ENCODE measurements at regions not wholly inside any gene's neighbourhood (a gene's known extent, or its start where the extent isn't known, plus 50 kb on each side); places are given as distances from the start of the nearest gene placed in this dataset.
"Not testable (repeated sequence)": the region's sequence is repeated elsewhere in the genome, so short reads cannot be mapped to it uniquely, and the experiment has no call there.

DNA sequence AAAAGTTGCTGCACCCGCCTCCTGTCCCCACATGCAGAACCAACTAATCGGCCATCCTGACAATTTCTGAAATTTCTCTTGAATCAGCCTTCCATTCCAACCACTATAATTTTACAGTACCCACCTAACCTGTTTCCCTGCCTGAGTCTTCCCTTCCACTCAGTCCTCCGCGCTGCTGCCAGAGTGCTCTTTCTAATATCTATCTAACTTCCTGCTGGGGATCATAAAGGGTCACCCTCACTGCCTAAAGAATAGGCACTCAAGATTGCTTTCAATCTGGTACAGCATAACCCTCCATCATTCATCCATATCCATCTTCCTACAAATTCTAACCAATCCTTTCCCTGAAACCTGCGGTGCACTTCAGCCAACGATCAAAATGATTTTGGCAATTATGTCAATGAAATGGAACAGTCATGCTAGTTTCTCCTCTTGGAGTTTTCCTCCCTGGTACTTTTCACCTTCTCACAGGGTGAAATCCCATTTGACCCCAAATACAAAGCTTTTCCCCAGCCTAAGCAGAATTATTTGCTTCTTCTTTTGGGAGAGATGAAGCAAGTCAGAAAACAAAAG lies 117.5 kb upstream of the BEND6 start:
- DNase-seq, result no peak

DNA sequence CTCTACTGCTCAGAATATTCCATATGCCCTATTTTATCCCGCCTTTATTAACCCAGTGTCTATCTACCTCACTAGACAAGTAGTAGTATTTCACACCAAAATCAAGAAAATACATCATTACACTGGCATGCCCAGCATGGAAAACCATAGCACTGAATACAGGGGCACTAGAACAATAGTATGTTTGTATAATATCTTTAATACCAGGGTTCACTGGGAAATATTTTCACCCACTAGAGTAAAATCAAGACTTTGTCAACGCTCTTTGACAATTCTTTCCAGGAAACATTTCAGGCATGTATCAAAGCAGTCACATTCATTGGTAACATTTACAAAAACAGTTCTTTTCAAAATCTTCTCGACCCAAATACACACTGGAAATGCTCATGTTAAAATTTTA lies 119.3 kb upstream of the BEND6 start:
- no peak for DNase-seq

DNA sequence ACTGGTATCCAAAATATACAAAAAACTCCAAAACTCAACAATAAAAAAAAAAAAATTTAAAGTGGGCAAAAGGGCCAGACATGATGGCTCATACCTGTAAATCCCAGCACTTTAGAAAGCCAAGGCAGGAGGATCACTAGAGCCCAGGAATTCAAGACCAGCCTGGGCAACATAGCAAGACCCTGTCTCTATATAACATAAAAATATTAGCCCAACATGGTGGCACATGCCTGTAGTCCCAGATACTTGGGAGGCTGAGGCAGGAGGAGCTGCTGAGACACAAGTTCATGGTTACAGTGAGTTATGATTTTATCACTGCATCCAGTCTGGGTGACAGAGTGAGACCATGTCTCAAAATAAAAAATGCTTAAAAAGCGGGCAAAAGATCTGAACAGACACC lies 121.0 kb upstream of the BEND6 start:
- DNase-seq, result no peak

DNA sequence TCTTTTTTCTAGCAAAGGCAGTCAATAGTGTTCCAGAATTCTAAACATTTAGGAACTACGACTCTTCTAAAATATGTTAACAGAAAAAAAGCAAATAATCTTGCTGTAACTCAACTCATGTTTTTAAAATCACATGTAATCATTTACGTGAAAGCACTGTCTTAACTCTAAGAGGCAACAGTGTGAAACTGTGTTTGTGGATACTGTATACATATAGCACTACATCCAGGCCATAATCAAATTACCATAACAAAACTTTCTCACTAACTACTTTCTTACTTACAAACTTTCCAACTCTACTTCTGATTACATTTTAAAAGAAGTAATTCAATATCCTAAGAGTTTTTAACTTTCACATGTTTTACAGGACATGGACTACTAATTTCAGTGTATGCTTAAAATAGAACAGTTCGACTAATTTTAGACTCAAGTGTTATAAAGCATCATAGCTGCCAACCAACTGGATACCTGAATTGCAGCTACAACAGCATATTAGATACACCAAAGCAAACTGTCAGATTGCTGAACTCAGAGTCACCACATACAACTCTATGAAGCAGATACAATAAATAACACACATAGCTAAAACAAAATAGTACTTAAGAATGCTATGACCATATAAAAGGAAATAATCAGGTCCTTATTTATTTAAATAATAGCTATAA lies 121.6 kb upstream of the BEND6 start:
- no peak for DNase-seq

DNA sequence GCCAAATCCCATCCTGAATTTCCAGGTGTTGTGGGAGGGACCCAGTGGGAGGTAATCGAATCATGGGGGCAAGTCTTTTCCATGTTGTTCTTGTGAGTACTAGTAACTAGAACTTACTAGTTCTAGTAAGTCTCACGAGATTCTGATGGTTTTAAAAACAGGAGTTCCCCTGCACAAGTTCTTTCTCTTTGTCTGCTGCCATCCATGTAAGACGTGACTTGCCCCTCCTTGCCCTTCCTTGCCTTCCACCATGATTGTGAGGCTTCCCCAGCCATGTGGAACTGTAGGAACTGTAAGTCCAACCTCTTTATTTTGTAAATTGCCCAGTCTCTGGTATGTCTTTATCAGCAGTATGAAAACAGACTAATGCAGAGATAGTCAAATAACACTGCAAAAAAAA lies 122.7 kb upstream of the BEND6 start:
- DNase-seq, result no peak

DNA sequence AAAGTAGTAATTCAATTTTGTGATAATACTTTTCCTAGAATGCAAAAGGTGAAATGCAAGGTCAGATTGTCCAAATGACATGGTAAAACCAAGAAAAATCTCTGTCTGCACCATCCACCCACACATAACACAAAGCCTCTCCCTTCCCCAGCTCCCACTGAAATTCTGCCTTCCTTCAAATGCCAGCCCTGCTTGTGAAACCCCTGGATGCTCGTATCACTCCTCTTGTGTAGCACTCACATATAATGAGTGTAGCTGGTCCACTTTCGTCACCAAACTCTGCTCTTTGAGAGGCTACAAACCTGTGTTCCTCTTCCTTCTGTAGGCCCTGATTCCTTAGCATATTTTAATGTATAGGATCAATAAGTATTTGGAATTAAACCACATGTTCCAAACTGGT lies 123.6 kb upstream of the BEND6 start:
- no peak for DNase-seq

DNA sequence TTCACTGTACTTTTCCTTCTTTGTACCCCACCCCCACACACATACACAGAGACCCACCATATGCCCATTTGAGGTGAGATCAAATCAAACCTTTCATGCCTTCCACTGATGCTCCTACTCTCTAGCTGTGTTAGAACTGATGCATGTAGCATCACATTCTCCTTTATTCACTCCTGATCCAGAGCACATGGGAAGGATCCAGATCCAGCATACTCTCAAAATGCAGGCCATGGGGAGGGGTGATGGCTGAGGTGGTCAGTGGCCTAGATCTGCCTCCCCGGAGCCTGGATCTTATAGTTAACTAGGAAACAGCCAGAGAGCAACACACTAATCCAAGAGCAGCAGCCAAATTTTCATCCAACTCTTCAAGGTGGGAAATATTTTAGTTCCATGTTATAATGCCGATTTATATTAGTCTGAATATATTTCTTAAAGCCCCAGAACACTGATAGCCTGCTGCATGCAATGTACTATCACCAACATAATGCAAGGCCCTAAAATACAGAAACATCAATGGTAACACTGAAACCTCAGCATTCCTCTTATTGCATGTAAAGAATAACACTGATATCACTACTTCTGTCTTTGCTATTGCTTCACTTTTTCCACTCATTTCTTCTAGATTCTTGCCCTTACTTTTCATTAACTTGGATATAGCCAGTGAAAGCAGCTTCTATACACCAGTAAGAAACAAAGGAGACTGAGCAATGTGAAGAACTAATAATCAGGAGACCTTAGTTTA lies 126.8 kb upstream of the BEND6 start:
- no peak for DNase-seq

DNA sequence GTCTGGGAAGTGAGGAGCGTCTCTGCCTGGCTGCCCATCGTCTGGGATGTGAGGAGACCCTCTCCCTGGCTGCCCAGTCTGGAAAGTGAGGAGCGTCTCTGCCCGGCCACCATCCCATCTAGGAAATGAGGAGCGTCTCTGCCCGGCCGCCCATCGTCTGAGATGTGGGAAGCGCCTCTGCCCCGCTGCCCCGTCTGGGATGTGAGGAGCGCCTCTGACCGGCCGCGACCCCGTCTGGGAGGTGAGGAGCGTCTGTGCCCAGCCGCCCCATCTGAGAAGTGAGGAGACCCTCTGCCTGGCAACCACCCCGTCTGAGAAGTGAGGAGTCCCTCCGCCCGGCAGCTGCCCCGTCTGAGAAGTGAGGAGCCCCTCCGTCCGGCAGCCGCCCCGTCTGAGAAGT lies 130.5 kb upstream of the BEND6 start:
- DNase-seq, result not testable (repeated sequence)

DNA sequence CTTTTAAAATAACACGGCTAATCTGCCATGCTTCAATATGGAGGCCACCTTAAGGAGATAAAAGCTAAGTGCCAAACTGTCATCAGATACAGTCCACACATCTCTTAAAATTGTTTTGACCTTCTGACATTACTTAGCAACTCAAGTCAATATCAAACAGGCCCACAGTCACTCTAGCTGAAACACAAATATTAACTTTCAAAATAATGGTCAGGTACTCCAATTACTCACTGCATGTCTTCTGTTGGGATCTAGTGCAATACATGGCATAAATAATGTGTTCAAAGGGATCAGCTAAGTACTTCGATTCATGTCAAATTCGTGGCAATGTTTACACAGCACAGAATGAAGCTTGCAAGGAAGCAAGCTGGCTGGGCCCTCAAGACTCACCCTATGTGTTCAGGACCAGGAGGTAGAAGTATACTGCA lies 133.9 kb upstream of the BEND6 start:
- peak; percentile 30 for DNase-seq

DNA sequence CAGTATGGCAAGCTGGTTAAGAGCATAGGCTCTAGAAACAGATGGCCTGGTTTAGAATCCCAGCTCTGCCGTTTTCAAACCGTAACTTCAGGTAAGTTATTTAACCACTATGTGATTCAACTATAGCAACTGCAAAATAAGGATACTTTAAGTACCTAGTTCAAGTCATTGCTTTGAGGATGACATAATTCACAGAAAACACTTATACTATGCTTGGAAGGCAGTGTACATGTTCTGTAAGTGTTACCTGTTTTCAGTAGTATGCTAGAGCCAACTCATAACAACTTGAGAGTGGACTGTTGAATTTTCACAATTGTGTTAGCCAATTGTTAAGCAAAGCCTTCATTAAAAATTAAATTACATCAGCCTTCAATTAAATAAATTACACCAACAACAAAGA lies 134.8 kb upstream of the BEND6 start:
- DNase-seq, result no peak

DNA sequence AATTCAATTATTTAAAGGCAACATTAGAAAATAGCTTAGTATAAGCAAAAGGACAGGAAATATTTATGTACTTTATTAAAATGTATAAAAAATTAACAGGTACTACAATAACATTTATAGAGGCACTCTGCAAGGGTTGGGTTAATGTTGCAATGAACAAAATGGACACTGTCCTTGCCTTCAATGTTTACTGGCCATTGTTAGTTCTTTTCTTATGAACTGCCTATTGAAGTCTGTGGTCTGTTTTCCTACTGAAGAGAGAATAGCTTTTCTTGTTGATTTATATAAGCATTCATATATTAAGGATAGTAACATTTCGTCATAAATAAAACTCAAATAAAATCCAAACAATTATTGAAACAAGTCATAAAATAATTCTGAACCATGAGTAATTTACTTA lies 135.3 kb upstream of the BEND6 start:
- DNase-seq, result no peak

DNA sequence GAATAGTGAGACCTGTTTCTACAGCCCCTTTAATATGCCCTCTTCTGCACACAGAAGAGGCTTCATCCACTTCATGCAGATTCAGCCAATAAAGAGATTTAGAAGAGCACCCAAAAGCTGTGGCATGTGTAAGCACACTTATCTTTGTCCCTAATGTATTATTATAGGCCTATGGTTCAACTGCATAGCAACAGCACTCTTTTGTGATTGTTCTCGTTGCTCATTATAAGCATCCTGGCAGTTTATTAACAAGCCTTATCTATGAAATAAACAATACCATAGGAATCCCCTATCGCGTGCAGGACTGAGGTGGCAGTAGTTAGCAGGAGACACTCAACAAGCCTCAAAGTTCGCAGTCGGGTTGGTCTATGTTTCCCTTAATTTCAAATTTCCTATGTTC lies 138.5 kb upstream of the BEND6 start:
- no peak for DNase-seq

DNA sequence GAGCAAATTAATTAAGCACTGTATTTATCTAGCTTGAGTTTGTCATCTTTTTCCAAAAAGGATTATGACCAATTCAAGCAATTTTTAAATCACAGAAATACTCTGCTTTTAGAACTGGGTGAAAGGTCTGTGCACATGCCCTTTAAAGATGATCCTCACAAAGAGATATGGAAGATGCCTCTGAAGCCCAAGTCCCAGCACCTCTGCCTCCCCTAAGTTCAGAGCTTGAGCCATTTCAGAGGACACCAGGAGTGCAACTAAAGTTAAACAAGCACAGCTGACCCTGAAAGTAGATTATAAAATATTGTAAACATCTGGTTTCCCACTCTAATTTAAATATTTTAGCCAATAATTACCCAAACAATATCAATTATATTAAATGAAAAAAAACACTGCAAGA lies 139.5 kb upstream of the BEND6 start:
- DNase-seq, result no peak

DNA sequence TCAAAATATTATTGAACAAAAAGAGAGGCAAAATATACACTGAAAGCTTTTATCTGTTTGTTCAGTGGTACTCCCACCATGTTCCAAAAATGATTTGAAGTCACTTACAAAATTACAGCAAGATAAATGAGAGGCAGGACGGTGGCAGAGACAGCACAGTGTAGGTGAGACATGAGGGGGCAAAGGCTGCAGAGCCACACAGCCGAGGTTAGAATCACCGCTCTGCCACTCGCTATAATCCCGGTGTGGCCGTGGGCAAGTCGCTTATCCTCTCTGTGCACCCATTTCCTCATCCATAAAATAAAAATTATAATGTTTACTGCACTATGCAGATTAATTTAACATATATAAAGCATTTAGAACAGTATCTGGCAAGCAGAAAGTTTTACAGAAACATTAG lies 140.1 kb upstream of the BEND6 start:
- no peak for DNase-seq

DNA sequence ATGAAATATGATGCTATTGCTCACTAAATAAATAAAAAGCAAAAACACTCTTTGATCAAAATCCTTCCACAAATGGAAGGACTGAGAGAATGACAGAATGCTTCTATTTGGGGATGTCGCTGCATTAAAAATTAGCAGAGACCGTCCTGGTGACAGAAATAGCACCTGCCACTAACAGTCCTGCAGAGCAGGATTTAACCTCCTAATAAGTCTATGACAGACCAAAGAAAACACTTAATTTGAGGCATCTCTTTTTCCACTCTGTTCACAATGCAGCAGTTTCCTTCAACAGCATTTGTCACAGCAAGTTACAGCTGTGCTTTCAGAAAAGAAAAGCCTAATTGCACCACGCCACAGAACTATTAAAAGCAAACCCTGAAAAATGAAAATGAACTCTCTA lies 140.6 kb upstream of the BEND6 start:
- DNase-seq, result no peak

DNA sequence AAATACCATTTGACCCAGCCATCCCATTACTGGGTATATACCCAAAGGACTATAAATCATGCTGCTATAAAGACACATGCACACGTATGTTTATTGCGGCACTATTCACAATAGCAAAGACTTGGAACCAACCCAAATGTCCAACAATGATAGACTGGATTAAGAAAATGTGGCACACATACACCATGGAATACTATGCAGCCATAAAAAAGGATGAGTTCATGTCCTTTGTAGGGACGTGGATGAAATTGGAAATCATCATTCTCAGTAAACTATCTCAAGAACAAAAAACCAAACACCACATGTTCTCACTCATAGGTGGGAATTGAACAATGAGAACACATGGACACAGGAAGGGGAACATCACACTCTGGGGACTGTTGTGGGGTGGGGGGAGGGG lies 142.1 kb upstream of the BEND6 start:
- not testable (repeated sequence) for DNase-seq

DNA sequence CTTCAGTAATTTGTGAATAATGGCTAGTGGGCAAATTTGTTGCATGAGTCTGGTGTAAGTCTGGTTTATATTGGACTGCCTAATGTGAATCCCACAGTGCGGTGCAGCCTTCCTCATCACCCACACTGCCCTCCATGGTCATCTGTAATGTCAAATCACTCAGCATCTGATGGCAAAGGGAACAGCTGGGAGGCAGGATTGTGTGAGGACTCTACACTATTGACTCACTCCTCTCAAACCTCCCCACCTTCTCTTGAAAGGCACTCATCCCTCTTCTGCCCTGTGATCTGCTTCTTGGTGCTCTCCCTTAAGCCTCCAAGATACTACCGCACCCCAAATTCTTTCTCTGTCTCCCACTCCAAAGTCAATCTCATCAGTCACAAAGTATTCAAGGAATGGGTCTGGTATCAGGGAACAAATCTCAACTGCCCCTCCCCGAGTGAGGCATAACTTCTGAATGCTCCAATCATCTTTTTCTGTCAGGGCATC lies 146.0 kb upstream of the BEND6 start:
- DNase-seq, result peak; percentile 48

DNA sequence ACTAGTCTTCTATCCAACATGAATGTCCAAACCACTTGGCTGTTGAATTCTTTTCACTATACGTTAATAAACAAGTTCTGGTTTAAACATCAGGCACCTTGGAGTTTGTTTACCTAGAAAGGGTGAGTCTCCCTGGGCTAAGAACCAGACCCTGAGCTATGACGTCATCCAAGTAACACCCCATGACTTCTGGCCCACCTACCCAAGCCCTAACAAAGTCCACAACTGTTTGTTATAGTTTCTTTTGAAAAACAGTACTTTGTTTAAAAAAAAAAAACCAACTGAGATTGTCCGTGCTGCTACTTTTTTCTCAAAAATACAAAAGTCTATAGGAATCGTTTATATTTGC lies 146.9 kb upstream of the BEND6 start:
- DNase-seq, result no peak

DNA sequence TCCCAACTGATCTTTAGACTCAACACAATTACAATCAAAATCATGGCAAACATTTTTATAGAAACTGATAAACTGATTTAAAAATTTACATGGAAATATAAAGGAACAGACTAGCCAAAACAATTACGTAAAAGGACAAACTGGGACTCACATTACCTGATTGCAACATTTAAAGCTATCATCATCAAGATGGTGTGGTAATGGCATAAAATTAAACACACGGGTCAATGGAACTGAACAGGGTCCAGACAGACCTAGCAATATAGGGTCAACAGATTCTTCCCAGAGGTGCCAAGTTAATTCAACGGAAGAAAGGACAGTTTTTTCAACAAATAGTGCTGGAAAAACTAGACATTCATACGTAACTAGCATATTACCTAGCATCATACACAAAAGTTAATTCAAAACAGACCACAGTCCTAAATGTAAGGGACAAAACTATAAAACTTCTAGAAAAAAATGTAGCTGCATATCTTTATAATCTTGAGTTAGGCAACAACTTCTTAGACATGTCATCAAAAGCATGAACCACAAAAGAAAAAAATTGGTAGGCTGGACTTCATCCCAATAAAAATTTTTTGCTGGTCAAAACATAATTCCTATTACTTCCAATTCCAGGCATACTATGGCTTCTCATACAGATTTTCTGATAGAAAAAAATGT lies 147.4 kb upstream of the BEND6 start:
- no peak for DNase-seq

DNA sequence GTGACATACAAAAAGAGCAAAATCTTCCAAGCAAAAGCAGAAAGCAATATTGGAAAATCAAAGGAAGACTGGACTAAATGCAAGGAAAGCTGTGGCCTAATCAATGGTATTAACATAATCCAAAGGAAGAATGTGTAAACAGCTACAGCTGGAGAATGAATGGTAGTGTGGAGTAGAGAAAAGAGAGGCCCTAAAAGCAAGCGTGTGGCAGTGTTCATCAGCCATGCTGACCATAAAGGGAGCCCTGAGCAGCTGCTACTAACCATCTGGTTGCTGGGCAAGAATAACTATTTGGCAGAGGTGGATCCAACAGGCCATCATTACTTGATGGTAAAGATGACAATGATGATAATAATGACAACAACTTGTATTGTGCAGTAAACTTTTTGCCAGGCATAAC lies 148.5 kb upstream of the BEND6 start:
- no peak for DNase-seq

DNA sequence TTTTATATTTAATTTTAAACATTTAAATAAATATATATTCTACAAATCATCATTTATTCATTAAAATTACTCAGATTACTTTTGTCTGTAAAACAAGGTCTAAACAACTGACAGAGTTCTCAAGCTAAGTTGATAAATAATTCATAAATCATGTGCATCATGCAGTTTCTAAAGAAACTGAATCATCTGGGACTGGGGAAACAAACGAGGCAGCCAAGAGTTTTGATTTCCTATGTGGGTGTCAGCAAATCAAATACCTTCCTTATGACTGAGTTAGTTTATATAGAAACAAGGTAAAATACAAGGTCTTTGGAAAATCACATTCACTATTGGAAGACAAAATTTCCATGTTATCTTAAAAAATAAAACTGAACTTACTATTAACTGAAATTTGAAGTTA lies 149.9 kb upstream of the BEND6 start:
- DNase-seq, result peak; percentile 58

DNA sequence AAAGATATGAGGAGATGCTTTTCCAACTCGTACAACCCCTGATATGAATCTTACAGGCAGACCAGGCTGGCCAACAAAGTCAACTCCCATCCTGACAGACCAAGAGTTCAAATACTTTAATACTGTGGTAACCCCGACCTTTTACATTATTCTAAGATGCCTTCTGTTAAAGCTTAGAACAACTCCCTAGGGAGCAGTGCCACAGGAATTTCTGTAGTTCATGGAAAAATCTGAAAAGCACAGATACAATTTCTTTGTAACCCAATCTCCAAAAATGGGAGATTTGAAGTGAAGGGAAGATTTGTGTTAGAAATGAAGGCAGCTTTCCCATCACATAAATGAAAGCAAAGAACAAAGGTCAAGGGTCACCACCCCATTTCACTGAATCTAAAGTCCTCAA lies 151.3 kb upstream of the BEND6 start:
- DNase-seq, result no peak

DNA sequence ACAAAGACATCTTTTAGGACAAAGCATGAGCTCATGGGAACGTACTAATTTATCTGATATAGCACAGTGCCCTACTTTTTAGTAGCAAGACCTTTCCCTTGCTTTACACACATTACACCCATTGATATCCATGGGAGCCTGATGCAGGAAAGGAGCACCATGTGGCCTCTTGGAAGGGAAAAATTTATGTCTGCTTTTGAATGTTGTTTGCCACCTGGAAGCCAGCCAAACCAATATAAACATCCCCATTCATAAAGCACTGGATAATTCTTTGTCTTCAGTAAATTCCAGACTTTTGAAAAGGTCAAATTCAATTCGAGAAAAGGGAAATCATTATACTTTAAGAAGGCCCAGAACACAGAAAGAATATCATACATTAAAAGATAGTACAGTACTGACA lies 152.3 kb upstream of the BEND6 start:
- DNase-seq, result no peak

DNA sequence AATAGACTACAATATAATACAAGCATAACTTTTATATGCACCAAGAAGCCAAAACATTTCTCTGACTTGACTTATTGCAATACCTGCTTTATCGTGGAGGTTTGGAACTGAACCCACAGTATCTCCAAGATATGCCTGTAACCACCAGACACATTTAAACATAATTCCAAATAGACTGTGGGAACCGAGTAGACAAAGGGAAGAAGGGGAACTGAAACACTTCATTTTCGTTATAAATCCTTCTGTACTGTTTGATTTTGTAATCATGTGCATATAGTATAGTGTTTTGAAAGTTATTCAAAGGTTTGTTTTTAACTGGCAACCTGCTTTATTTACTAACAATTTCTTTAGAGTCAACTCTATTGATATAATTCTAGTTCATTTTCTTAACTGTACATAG lies 154.9 kb upstream of the BEND6 start:
- no peak for DNase-seq

All from kidney glomerular epithelial cell (primary cell).